ENCODE measurements at regions not wholly inside any gene's neighbourhood (a gene's known extent, or its start where the extent isn't known, plus 50 kb on each side); places are given as distances from the start of the nearest gene placed in this dataset.

DNA sequence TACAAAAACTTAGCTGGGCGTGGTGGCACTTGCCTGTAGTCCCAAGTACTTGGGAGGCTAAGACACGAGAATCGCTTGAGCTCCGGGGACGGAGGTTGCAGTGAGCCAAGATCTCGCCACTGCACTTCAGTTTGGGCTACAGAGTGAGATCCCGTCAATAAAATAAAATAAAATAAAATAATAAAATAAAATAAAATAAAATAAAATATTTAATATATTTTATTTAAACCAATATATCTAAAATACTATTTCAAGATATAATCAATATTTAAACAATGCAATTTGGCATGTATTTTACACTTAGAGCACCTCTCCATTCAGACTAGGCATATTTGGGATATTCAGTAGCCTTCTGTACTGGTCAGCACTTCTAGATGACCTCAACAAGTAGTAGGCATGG lies 142.1 kb downstream of the FOXA2 start:
- intact Hi-C loops (cut with DNase I): no loop called here
- ATAC-seq: no peak
- H3K27me3 ChIP-seq: no peaks in the 10 kb centered on the region
- H3K9me3 ChIP-seq: no peaks in the 10 kb centered on the region
- 92 to 94% methylated on average over 7 of the region's 7 CpGs for WGBS, 2 donors
- H3K36me3 ChIP-seq (replicated peaks in 1 of 2; ENCODE audit: insufficient read depth in 1 of 2, low read depth in 2 of 2): no peaks in the 10 kb centered on the region
- no peak for TF ChIP-seq POLR2A (IDR thresholded peaks at IDR 0.05)
- TF ChIP-seq, protein P1, sequence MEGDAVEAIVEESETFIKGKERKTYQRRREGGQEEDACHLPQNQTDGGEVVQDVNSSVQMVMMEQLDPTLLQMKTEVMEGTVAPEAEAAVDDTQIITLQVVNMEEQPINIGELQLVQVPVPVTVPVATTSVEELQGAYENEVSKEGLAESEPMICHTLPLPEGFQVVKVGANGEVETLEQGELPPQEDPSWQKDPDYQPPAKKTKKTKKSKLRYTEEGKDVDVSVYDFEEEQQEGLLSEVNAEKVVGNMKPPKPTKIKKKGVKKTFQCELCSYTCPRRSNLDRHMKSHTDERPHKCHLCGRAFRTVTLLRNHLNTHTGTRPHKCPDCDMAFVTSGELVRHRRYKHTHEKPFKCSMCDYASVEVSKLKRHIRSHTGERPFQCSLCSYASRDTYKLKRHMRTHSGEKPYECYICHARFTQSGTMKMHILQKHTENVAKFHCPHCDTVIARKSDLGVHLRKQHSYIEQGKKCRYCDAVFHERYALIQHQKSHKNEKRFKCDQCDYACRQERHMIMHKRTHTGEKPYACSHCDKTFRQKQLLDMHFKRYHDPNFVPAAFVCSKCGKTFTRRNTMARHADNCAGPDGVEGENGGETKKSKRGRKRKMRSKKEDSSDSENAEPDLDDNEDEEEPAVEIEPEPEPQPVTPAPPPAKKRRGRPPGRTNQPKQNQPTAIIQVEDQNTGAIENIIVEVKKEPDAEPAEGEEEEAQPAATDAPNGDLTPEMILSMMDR (IDR thresholded peaks at IDR 0.05): no peak
- no peak overlapping the region for H3K27ac ChIP-seq
- H3K4me1 ChIP-seq: no peaks in the 10 kb centered on the region
- no peak for DNase-seq
- no peak overlapping the region for H3K4me3 ChIP-seq

DNA sequence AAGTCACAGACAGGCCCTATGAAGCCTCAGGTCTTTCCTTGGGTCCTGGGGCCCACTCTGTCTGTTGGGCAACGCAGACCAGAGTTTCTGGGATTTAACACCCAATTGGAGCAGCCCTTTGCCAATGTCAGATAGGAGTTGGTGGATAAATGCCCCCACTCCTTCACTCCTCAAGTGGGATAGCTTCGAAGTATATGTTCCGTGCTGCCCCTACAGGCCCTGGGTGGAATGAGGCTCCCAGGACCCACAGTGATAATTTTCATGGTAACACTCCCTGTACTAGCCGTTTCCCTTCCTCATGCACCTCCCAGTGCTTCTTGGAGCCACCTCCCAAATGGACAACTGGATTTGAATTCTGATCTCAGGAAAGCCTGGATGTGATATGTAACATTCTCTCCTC lies 145.4 kb downstream of the FOXA2 start:
- intact Hi-C loops (cut with DNase I): no loop called here
- no peaks in the 10 kb centered on the region for H3K4me1 ChIP-seq
- ATAC-seq (no peak), DNase-seq (no peak)
- no peak overlapping the region for H3K27ac ChIP-seq
- 86 to 96% methylated on average over 4 of the region's 4 CpGs for WGBS, 2 donors
- H3K27me3 ChIP-seq: no peaks in the 10 kb centered on the region
- H3K36me3 ChIP-seq (replicated peaks in 1 of 2; ENCODE audit: insufficient read depth in 1 of 2, low read depth in 2 of 2): no peaks in the 10 kb centered on the region
- TF ChIP-seq, protein P1 (IDR thresholded peaks at IDR 0.05): peak in 1 of 7 experiments; percentile 5
- no peak for TF ChIP-seq POLR2A (IDR thresholded peaks at IDR 0.05)
- H3K4me3 ChIP-seq: no peak overlapping the region
- H3K9me3 ChIP-seq: no peaks in the 10 kb centered on the region

DNA sequence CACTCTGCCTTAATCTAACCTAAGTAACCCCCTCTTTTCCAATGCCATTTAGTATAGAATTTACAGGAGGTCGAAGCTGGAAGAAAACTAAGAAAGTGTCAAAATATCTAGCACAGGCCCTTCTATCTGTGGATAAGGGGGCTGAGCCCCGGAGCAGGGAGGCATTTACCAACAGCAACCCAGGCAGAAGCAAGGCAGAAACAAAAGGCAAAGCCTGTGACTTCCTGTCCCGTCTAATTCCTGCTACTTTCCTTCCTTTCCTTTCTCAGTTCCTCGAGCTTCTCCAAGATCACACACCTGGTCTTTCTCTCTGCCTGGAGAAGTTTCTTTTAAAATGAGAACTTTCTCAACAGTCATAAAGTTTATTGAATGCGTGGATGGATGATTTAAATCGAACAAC lies 146.0 kb downstream of the FOXA2 start:
- no peak for ATAC-seq
- no peak for DNase-seq
- no peaks in the 10 kb centered on the region for H3K9me3 ChIP-seq
- no peaks in the 10 kb centered on the region for H3K27me3 ChIP-seq
- H3K36me3 ChIP-seq (replicated peaks in 1 of 2; ENCODE audit: insufficient read depth in 1 of 2, low read depth in 2 of 2): no peaks in the 10 kb centered on the region
- WGBS, 2 donors: 88 to 89% methylated on average over 6 of the region's 6 CpGs
- no peaks in the 10 kb centered on the region for H3K4me1 ChIP-seq
- intact Hi-C loops (cut with DNase I): no loop called here
- no peak overlapping the region for H3K27ac ChIP-seq
- TF ChIP-seq, protein P1 (IDR thresholded peaks at IDR 0.05): no peak
- TF ChIP-seq POLR2A (IDR thresholded peaks at IDR 0.05): no peak
- H3K4me3 ChIP-seq: no peak overlapping the region

DNA sequence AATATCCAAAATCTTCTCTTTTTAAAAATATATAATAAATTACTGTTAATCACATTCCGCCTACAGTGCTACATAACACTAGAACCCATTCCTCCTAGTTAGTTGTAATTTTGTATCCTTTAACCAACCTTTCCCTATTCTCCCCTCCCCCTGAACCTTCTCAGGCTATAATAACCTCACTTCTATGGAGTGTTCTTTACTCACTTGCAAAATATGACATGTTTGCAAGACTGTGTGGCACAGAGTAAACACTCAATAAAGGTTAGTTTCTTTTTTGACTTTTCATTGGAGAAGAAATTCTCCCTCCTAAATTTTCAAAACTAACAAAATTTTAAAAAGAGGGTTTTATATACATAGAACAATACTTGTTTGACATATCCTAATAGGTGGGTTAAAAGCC lies 147.0 kb downstream of the FOXA2 start:
- TF ChIP-seq, protein P1 (IDR thresholded peaks at IDR 0.05): no peak
- no peak for TF ChIP-seq POLR2A (IDR thresholded peaks at IDR 0.05)
- ATAC-seq (no peak), DNase-seq (no peak)
- H3K27me3 ChIP-seq: no peaks in the 10 kb centered on the region
- no peak overlapping the region for H3K27ac ChIP-seq
- WGBS, 2 donors: 96 to 98% methylated on average over 1 of the region's 1 CpG
- H3K4me1 ChIP-seq: no peaks in the 10 kb centered on the region
- H3K36me3 ChIP-seq (replicated peaks in 1 of 2; ENCODE audit: insufficient read depth in 1 of 2, low read depth in 2 of 2): no peaks in the 10 kb centered on the region
- no peak overlapping the region for H3K4me3 ChIP-seq
- no peaks in the 10 kb centered on the region for H3K9me3 ChIP-seq
- intact Hi-C loops (cut with DNase I): no loop called here

DNA sequence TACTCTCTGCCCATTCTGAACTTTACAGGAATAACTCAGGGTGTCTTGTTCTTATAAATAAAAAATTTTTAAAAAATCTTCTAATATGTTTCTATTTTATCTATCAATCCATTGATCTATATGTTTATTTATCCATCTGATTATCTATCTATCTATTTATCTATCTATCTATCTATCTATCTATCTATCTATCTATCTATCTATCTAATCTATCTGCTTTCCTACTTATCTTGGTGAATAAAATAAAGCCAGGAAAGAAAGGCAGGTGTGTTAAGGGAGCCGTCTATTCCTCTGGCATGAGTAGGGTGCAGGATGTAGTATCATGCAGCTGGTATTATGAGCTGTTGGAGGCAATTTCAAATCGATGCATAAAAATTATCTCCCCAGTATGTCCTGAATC lies 153.0 kb downstream of the FOXA2 start:
- intact Hi-C loops (cut with DNase I): no loop called here
- no peak for DNase-seq
- Histone ChIP-seq H3K9me3 (no peaks in the 10 kb centered on the region), H3K4me1 (peaks cover 10% of the 10 kb centered on the region), H3K27ac (no peak overlapping the region), H3K4me3 (no peak overlapping the region), H3K36me3 (replicated peaks in 1 of 2; ENCODE audit: insufficient read depth in 1 of 2, low read depth in 2 of 2) (no peaks in the 10 kb centered on the region), H3K27me3 (no peaks in the 10 kb centered on the region)
- 70 to 72% methylated on average over 2 of the region's 2 CpGs for WGBS, 2 donors
- TF ChIP-seq, protein P1 (IDR thresholded peaks at IDR 0.05): no peak
- TF ChIP-seq POLR2A (IDR thresholded peaks at IDR 0.05): no peak
- ATAC-seq: no peak

Measured in body of pancreas (tissue), 4 donors.